ENCODE measurements at regions not wholly inside any gene's neighbourhood (a gene's known extent, or its start where the extent isn't known, plus 50 kb on each side); places are given as distances from the start of the nearest gene placed in this dataset.

- TF ChIP-seq, protein P1, sequence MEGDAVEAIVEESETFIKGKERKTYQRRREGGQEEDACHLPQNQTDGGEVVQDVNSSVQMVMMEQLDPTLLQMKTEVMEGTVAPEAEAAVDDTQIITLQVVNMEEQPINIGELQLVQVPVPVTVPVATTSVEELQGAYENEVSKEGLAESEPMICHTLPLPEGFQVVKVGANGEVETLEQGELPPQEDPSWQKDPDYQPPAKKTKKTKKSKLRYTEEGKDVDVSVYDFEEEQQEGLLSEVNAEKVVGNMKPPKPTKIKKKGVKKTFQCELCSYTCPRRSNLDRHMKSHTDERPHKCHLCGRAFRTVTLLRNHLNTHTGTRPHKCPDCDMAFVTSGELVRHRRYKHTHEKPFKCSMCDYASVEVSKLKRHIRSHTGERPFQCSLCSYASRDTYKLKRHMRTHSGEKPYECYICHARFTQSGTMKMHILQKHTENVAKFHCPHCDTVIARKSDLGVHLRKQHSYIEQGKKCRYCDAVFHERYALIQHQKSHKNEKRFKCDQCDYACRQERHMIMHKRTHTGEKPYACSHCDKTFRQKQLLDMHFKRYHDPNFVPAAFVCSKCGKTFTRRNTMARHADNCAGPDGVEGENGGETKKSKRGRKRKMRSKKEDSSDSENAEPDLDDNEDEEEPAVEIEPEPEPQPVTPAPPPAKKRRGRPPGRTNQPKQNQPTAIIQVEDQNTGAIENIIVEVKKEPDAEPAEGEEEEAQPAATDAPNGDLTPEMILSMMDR (IDR thresholded peaks at IDR 0.05; ENCODE audit: low read depth, low read length, poor library complexity, severe bottlenecking): no peak
- no peak for TF ChIP-seq EZH2phosphoT487 (IDR thresholded peaks at IDR 0.05; ENCODE audit: borderline replicate concordance, low read length)
Measured at GRCh38 chr4:117302226-117302625, 216.8 kb upstream of the TRAM1L1 start.
